ENCODE measurements at regions not wholly inside any gene's neighbourhood (a gene's known extent, or its start where the extent isn't known, plus 50 kb on each side); places are given as distances from the start of the nearest gene placed in this dataset.

- TF ChIP-seq, protein P1, sequence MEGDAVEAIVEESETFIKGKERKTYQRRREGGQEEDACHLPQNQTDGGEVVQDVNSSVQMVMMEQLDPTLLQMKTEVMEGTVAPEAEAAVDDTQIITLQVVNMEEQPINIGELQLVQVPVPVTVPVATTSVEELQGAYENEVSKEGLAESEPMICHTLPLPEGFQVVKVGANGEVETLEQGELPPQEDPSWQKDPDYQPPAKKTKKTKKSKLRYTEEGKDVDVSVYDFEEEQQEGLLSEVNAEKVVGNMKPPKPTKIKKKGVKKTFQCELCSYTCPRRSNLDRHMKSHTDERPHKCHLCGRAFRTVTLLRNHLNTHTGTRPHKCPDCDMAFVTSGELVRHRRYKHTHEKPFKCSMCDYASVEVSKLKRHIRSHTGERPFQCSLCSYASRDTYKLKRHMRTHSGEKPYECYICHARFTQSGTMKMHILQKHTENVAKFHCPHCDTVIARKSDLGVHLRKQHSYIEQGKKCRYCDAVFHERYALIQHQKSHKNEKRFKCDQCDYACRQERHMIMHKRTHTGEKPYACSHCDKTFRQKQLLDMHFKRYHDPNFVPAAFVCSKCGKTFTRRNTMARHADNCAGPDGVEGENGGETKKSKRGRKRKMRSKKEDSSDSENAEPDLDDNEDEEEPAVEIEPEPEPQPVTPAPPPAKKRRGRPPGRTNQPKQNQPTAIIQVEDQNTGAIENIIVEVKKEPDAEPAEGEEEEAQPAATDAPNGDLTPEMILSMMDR (IDR thresholded peaks at IDR 0.05; ENCODE audit: insufficient read depth, low read length, poor library complexity, severe bottlenecking), result no peak
- Histone ChIP-seq H3K36me3 (ENCODE audit: control insufficient read depth, insufficient read depth, low read length) (no peaks in the 10 kb centered on the region), H3K27me3 (replicated peaks; ENCODE audit: control insufficient read depth, insufficient read depth, low read length) (no peaks in the 10 kb centered on the region), H3K4me3 (replicated peaks; ENCODE audit: low read depth, low read length) (no peak overlapping the region)
- DNase-seq (ENCODE audit: extremely low read depth, insufficient read length), result no peak
These were observed 156.0 kb upstream of the FAM83B start for GRCh38 chr6:54690596-54690995.

DNA sequence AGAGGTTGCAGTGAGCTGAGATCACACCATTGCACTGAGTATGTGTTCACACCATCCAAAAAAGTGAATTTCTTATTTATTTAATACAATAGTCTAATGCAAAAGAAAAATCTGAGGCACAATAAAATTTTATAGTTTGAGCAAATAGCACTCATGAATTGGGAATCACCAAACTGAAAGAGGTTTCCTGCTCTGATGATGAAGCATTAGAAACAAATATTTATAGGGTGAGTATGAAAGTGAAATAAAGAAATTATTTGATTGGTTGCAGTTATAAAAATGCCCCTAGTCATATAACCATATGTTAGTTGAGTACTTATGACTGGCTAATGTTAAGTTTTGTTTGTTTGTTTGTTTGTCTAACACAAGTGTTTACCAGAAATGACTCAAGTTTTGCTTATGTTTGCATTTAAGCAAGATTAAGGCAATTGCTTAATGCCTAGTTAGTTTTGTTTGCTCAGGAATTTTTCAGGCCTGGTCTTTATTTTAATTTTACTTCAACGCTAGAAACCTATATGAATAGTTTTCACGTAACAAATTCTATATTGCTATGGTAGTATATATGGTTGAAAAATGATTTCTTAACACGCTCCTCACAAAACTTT lies 151.5 kb upstream of the FAM83B start:
- Histone ChIP-seq H3K36me3 (ENCODE audit: control insufficient read depth, insufficient read depth, low read length) (no peaks in the 10 kb centered on the region), H3K27me3 (replicated peaks; ENCODE audit: control insufficient read depth, insufficient read depth, low read length) (no peaks in the 10 kb centered on the region), H3K4me3 (replicated peaks; ENCODE audit: low read depth, low read length) (no peak overlapping the region)
- no peak for DNase-seq (ENCODE audit: extremely low read depth, insufficient read length)
- TF ChIP-seq, protein P1 (IDR thresholded peaks at IDR 0.05; ENCODE audit: insufficient read depth, low read length, poor library complexity, severe bottlenecking), result no peak

- TF ChIP-seq, protein P1 (IDR thresholded peaks at IDR 0.05; ENCODE audit: insufficient read depth, low read length, poor library complexity, severe bottlenecking), result no peak
- no peak for DNase-seq (ENCODE audit: extremely low read depth, insufficient read length)
- Histone ChIP-seq H3K4me3 (replicated peaks; ENCODE audit: low read depth, low read length) (no peak overlapping the region), H3K27me3 (replicated peaks; ENCODE audit: control insufficient read depth, insufficient read depth, low read length) (no peaks in the 10 kb centered on the region), H3K36me3 (ENCODE audit: control insufficient read depth, insufficient read depth, low read length) (no peaks in the 10 kb centered on the region)
These were observed 150.8 kb upstream of the FAM83B start for GRCh38 chr6:54695815-54696214.

- Histone ChIP-seq H3K27me3 (replicated peaks; ENCODE audit: control insufficient read depth, insufficient read depth, low read length) (no peaks in the 10 kb centered on the region), H3K36me3 (ENCODE audit: control insufficient read depth, insufficient read depth, low read length) (no peaks in the 10 kb centered on the region), H3K4me3 (replicated peaks; ENCODE audit: low read depth, low read length) (no peak overlapping the region)
- DNase-seq (ENCODE audit: extremely low read depth, insufficient read length), result no peak
- TF ChIP-seq, protein P1 (IDR thresholded peaks at IDR 0.05; ENCODE audit: insufficient read depth, low read length, poor library complexity, severe bottlenecking), result peak; percentile 21
These were observed 149.1 kb upstream of the FAM83B start for GRCh38 chr6:54697424-54697823.

- TF ChIP-seq, protein P1 (IDR thresholded peaks at IDR 0.05; ENCODE audit: insufficient read depth, low read length, poor library complexity, severe bottlenecking), result no peak
- DNase-seq (ENCODE audit: extremely low read depth, insufficient read length), result peak; percentile 21
- Histone ChIP-seq H3K27me3 (replicated peaks; ENCODE audit: control insufficient read depth, insufficient read depth, low read length) (no peaks in the 10 kb centered on the region), H3K36me3 (ENCODE audit: control insufficient read depth, insufficient read depth, low read length) (no peaks in the 10 kb centered on the region), H3K4me3 (replicated peaks; ENCODE audit: low read depth, low read length) (no peak overlapping the region)
These were observed 147.6 kb upstream of the FAM83B start for GRCh38 chr6:54698974-54699373.

DNA sequence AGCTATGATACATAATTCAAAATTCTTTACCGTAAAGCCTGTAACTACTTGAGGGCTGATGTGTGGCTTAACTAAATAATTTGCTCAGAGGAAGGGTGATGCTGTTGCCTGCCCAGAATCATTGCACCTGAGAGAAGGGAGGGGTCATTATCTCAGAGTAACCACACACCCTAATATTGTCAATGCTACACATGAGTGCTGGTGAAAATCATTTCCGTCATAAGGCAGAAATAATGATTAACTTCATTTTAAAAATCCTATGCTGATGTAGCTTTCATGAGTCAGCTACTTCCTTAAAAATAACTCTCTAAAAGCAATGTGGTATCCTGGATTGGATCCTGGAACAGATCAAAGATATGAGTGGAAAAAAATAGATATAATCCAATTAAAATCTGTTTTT lies 146.4 kb upstream of the FAM83B start:
- H3K4me3 ChIP-seq (replicated peaks; ENCODE audit: low read depth, low read length), result no peak overlapping the region
- no peaks in the 10 kb centered on the region for H3K36me3 ChIP-seq (ENCODE audit: control insufficient read depth, insufficient read depth, low read length)
- TF ChIP-seq, protein P1 (IDR thresholded peaks at IDR 0.05; ENCODE audit: insufficient read depth, low read length, poor library complexity, severe bottlenecking), result no peak
- no peak for DNase-seq (ENCODE audit: extremely low read depth, insufficient read length)
- no peaks in the 10 kb centered on the region for H3K27me3 ChIP-seq (replicated peaks; ENCODE audit: control insufficient read depth, insufficient read depth, low read length)

Measured in GM06990 (cell line).